ENCODE measurements at regions not wholly inside any gene's neighbourhood (a gene's known extent, or its start where the extent isn't known, plus 50 kb on each side); places are given as distances from the start of the nearest gene placed in this dataset.

GRCh38 chr2:82539280-82539621 lies 1919.8 kb downstream of the SUCLG1 start:
- no peak for TF ChIP-seq CTCF (IDR thresholded peaks at IDR 0.05; ENCODE audit: extremely low read depth, insufficient read depth, missing control alignments)
- in situ Hi-C loops (cut with MboI; ENCODE audit: low pct_unique_long_range_greater_than_20kb, low sequenced_read_pairs, unreplicated experiment) = no loop called here
- peak; percentile 4 for DNase-seq (ENCODE audit: low spot score)

GRCh38 chr2:82538590-82539279 lies 1920.3 kb downstream of the SUCLG1 start:
- DNase-seq (ENCODE audit: low spot score) = no peak
- no peak for TF ChIP-seq CTCF (IDR thresholded peaks at IDR 0.05; ENCODE audit: extremely low read depth, insufficient read depth, missing control alignments)
- in situ Hi-C loops (cut with MboI; ENCODE audit: low pct_unique_long_range_greater_than_20kb, low sequenced_read_pairs, unreplicated experiment) = no loop called here

GRCh38 chr2:82528288-82528687 lies 1930.8 kb downstream of the SUCLG1 start:
- in situ Hi-C loops (cut with MboI; ENCODE audit: low pct_unique_long_range_greater_than_20kb, low sequenced_read_pairs, unreplicated experiment) = no loop called here
- DNase-seq (ENCODE audit: low spot score) = no peak
- TF ChIP-seq CTCF (IDR thresholded peaks at IDR 0.05; ENCODE audit: extremely low read depth, insufficient read depth, missing control alignments) = no peak

- in situ Hi-C loops (cut with MboI; ENCODE audit: low pct_unique_long_range_greater_than_20kb, low sequenced_read_pairs, unreplicated experiment) = no loop called here
- no peak for DNase-seq (ENCODE audit: low spot score)
- no peak for TF ChIP-seq CTCF (IDR thresholded peaks at IDR 0.05; ENCODE audit: extremely low read depth, insufficient read depth, missing control alignments)
Observed at GRCh38 chr2:82527124-82527523, 1932.0 kb downstream of the SUCLG1 start.

GRCh38 chr2:82526277-82526676 lies 1932.8 kb downstream of the SUCLG1 start:
- in situ Hi-C loops (cut with MboI; ENCODE audit: low pct_unique_long_range_greater_than_20kb, low sequenced_read_pairs, unreplicated experiment) = no loop called here
- no peak for TF ChIP-seq CTCF (IDR thresholded peaks at IDR 0.05; ENCODE audit: extremely low read depth, insufficient read depth, missing control alignments)
- no peak for DNase-seq (ENCODE audit: low spot score)

- no peak for TF ChIP-seq CTCF (IDR thresholded peaks at IDR 0.05; ENCODE audit: extremely low read depth, insufficient read depth, missing control alignments)
Observed at GRCh38 chr2:82525744-82526143, 1933.3 kb downstream of the SUCLG1 start.

More at GRCh38 chr2:82525744-82526143, 1933.3 kb downstream of the SUCLG1 start:
- in situ Hi-C loops (cut with MboI; ENCODE audit: low pct_unique_long_range_greater_than_20kb, low sequenced_read_pairs, unreplicated experiment) = no loop called here
- DNase-seq (ENCODE audit: low spot score) = no peak

Measured in GM13977 (cell line).